ENCODE measurements at regions not wholly inside any gene's neighbourhood (a gene's known extent, or its start where the extent isn't known, plus 50 kb on each side); places are given as distances from the start of the nearest gene placed in this dataset.
"Not testable (repeated sequence)": the region's sequence is repeated elsewhere in the genome, so short reads cannot be mapped to it uniquely, and the experiment has no call there.

DNA sequence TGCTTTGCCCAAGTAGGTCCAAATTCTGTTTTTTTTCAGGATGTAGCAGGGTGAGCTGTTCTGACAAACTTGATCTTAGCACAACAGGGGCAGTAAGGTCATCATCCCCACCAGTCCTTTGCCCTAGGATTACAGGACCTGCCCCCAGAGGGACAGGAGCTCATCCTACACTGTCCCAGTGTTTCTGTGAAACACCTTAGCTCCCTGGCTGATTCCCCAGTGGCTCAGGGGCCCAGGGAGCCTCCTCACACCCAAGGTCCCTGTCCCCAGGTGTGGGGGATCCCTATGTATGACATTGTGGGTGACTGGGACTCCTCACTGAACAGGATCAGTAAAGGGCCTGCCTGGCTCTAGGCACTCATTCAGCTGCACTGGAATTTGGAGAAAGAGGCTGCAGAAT lies 191.2 kb downstream of the ANKRD30B start:
- no peaks in the 10 kb centered on the region for H3K27me3 ChIP-seq (ENCODE audit: control insufficient read depth, insufficient read depth, low read length)
- CTCF ChIA-PET: no interaction called here
- intact Hi-C loops (cut with micrococcal nuclease; ENCODE audit: unreplicated experiment): no loop called here

DNA sequence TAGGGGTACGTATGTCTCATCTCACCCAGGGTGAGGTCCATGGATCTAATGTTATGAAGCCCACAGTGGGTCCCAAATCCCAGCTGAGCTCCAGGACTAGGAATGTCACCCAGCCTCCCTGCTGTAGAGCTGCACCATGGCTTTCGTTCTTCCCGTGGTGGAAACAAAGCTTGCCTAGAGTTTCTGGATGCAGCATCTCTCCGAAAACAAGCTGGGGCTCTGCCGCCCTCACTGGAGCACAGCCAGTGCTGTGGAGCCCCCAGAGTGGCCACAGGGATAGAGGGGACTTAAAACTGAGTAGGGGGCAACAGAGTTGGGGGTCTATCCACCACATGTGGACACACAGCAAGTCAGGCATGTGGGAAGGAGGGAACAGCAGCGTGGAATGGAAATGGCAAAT lies 192.1 kb downstream of the ANKRD30B start:
- BruUV-seq (replicated peaks); H3K27me3 ChIP-seq (ENCODE audit: control insufficient read depth, insufficient read depth, low read length); H3K36me3 ChIP-seq (ENCODE audit: control insufficient read depth, insufficient read depth, low read length); CTCF ChIA-PET; H3K9me3 ChIP-seq (ENCODE audit: control insufficient read depth, insufficient read depth, low read depth, low read length); H3K4me1 ChIP-seq (ENCODE audit: control insufficient read depth, insufficient read depth, low read length); intact Hi-C loops (cut with micrococcal nuclease; ENCODE audit: unreplicated experiment); in situ Hi-C loops (cut with HindIII; ENCODE audit: low pct_unique_long_range_greater_than_20kb, low sequenced_read_pairs); H3K27ac ChIP-seq (ENCODE audit: low read length); ATAC-seq; DNase-seq (ENCODE audit: low read depth, low spot score); H3K4me3 ChIP-seq (ENCODE audit: low read depth in 2 of 2, low read length in 2 of 2); POLR2A ChIA-PET: not testable (repeated sequence)

More for the DNA sequence above, 191.2 kb downstream of the ANKRD30B start:
- no peak for ATAC-seq
- no peak overlapping the region for H3K4me3 ChIP-seq (ENCODE audit: low read depth in 2 of 2, low read length in 2 of 2)
- DNase-seq (ENCODE audit: low read depth, low spot score): no peak
- TF ChIP-seq POLR2AphosphoS5 (IDR thresholded peaks at IDR 0.05; ENCODE audit: low read depth, low read length): no peak
- no peak for TF ChIP-seq SIN3A (IDR thresholded peaks at IDR 0.05; ENCODE audit: borderline replicate concordance, insufficient read depth, low read depth, low read length)
- no peak for TF ChIP-seq CTCF (IDR thresholded peaks at IDR 0.05)
- no peak for TF ChIP-seq REST (IDR thresholded peaks at IDR 0.05; ENCODE audit: insufficient read depth in 1 of 2, low read depth in 2 of 2, low read length in 1 of 2)
- no peak for TF ChIP-seq TCF7L2 (IDR thresholded peaks at IDR 0.05; ENCODE audit: low read depth, low read length)
- no peaks in the 10 kb centered on the region for H3K4me1 ChIP-seq (ENCODE audit: control insufficient read depth, insufficient read depth, low read length)
- H3K27ac ChIP-seq (ENCODE audit: low read length): no peak overlapping the region
- H3K36me3 ChIP-seq (ENCODE audit: control insufficient read depth, insufficient read depth, low read length): no peaks in the 10 kb centered on the region
- POLR2A ChIA-PET: no interaction called here
- in situ Hi-C loops (cut with HindIII; ENCODE audit: low pct_unique_long_range_greater_than_20kb, low sequenced_read_pairs): no loop called here
- no TSS peak for BruUV-seq (replicated peaks)
- no peaks in the 10 kb centered on the region for H3K9me3 ChIP-seq (ENCODE audit: control insufficient read depth, insufficient read depth, low read depth, low read length)

- Histone ChIP-seq H3K27ac (ENCODE audit: low read length) (no peak overlapping the region), H3K9me3 (ENCODE audit: control insufficient read depth, insufficient read depth, low read depth, low read length) (no peaks in the 10 kb centered on the region), H3K36me3 (ENCODE audit: control insufficient read depth, insufficient read depth, low read length) (no peaks in the 10 kb centered on the region), H3K4me3 (ENCODE audit: low read depth in 2 of 2, low read length in 2 of 2) (no peak overlapping the region), H3K27me3 (ENCODE audit: control insufficient read depth, insufficient read depth, low read length) (no peaks in the 10 kb centered on the region), H3K4me1 (ENCODE audit: control insufficient read depth, insufficient read depth, low read length) (no peaks in the 10 kb centered on the region)
- in situ Hi-C loops (cut with HindIII; ENCODE audit: low pct_unique_long_range_greater_than_20kb, low sequenced_read_pairs): no loop called here
- DNase-seq (ENCODE audit: low read depth, low spot score) (no peak), ATAC-seq (no peak)
- ChIA-PET CTCF (no interaction called here), POLR2A (no interaction called here)
- intact Hi-C loops (cut with micrococcal nuclease; ENCODE audit: unreplicated experiment): no loop called here
- no TSS peak for BruUV-seq (replicated peaks)
- no peak for TF ChIP-seq REST (IDR thresholded peaks at IDR 0.05; ENCODE audit: insufficient read depth in 1 of 2, low read depth in 2 of 2, low read length in 1 of 2)
These were observed 192.8 kb downstream of the ANKRD30B start for GRCh38 chr18:14940735-14941134.

Data from Panc1 (cell line).